Peyer's patch (tissue), 4 donors: ENCODE measurements at regions not wholly inside any gene's neighbourhood (a gene's known extent, or its start where the extent isn't known, plus 50 kb on each side); places are given as distances from the start of the nearest gene placed in this dataset.

Experiments
- DNase-seq, 3 donors: peaks; one replicate each; pipeline ENCODE4 v3.0.0-alpha.2; 2017 to 2019
- H3K27ac ChIP-seq, 4 donors: fragments of 200-600 bp; sonication (generic); one replicate each; pipeline ENCODE4 v1.5.1; 2016 to 2019
- H3K27me3 ChIP-seq, 2 donors: fragments of 200-600 bp; sonication (generic); one replicate each; pipeline ENCODE4 v1.5.1; 2019
- H3K36me3 ChIP-seq, 3 donors: fragments of 200-600 bp; sonication (generic); one replicate each; pipeline ENCODE4 v1.5.1; 2016 to 2019
- H3K4me1 ChIP-seq, 4 donors: fragments of 200-600 bp; sonication (generic); one replicate each; pipeline ENCODE4 v1.5.1; 2016 to 2019
- H3K4me3 ChIP-seq, 4 donors: fragments of 200-600 bp; sonication (generic); 1 replicate in 3 of 4; 2 replicates in 1 of 4; pipeline ENCODE4 v1.5.1; 2016 to 2019; ENCODE audit warnings: mild to moderate bottlenecking in 1 of 4
- H3K9me3 ChIP-seq, 4 donors: fragments of 200-600 bp; sonication (generic); one replicate each; pipeline ENCODE4 v1.5.1; 2016 to 2019; ENCODE audit warnings: mild to moderate bottlenecking in 1 of 4
- POLR2A ChIP-seq, 2 donors: fragments of 450-650 bp; IDR thresholded peaks; one replicate each; pipeline ENCODE4 v1.5.1; 2017; ENCODE audit warnings: antibody characterized with exemption in 2 of 2, mild to moderate bottlenecking in 2 of 2, moderate library complexity in 2 of 2
- TF ChIP-seq, protein P1 (sequence below), 6 experiments: fragments of 450-650 bp in 4 of 6; fragments of 200-600 bp in 2 of 6; sonication (generic) in 1 of 6; IDR thresholded peaks; one replicate each; pipeline ENCODE4 v1.5.1; 2017 to 2019; ENCODE audit warnings: antibody characterized with exemption in 6 of 6, mild to moderate bottlenecking in 3 of 6, moderate library complexity in 1 of 6

DNA sequence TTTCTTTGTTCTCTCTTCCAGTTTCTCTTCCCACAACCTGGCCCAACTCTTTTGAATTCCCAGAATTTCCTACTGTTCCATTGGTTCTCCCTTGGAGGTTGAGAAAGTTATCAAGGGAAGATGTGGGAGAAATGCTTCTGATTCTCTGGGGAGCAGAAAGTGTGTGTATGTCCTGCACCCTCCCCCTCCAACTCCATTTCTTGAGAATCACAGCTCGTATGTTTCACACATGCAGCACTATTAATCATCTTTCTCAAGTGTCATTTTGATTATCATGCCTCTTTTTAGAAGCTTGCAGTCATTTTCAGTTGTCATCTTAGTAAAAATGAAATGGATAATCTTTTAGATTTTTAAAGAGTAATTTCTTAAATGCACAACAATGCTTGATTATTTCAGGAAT is 296.8 kb upstream of the SLC39A10 start:
- no peaks in the 10 kb centered on the region for H3K9me3 ChIP-seq
- TF ChIP-seq, protein P1, sequence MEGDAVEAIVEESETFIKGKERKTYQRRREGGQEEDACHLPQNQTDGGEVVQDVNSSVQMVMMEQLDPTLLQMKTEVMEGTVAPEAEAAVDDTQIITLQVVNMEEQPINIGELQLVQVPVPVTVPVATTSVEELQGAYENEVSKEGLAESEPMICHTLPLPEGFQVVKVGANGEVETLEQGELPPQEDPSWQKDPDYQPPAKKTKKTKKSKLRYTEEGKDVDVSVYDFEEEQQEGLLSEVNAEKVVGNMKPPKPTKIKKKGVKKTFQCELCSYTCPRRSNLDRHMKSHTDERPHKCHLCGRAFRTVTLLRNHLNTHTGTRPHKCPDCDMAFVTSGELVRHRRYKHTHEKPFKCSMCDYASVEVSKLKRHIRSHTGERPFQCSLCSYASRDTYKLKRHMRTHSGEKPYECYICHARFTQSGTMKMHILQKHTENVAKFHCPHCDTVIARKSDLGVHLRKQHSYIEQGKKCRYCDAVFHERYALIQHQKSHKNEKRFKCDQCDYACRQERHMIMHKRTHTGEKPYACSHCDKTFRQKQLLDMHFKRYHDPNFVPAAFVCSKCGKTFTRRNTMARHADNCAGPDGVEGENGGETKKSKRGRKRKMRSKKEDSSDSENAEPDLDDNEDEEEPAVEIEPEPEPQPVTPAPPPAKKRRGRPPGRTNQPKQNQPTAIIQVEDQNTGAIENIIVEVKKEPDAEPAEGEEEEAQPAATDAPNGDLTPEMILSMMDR (IDR thresholded peaks at IDR 0.05): no peak
- no peak for TF ChIP-seq POLR2A (IDR thresholded peaks at IDR 0.05)
- no peak overlapping the region for H3K4me3 ChIP-seq
- H3K27ac ChIP-seq: no peak overlapping the region
- H3K4me1 ChIP-seq: no peaks in the 10 kb centered on the region
- H3K36me3 ChIP-seq: no peaks in the 10 kb centered on the region
- no peak for DNase-seq
- H3K27me3 ChIP-seq: no peaks in the 10 kb centered on the region

DNA sequence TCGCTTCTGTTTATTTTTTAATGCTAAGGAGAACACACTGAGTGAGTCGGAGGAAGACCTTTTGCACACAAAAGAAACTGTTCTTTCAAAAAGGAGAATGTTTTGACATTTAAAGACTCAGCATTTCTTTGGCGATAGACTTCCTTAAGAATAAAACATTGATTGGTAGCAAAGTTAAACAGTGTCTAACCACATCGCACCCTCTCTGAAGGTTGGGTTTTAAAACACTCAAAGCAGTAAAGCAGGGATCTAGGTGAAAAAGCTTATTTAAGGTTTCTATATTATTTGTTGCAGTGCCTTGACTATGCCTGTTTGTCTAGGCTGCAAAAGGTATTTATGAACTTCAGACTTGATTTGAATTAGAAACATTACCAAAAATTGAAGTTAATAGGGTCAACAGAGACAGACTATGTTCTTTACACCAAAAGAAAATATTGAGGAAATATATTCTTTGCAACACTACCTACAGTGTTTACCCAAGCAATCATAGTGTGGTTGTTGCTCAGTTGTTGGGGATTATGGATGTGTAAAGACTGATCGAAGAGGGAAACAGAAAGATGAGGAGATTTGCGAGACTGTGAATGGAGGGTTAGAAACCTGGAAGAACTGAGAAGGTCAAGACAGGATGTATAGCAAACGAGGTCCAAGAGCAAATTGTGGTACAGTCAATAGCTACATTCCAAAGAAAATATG is 297.8 kb upstream of the SLC39A10 start:
- H3K36me3 ChIP-seq: no peaks in the 10 kb centered on the region
- H3K27ac ChIP-seq: no peak overlapping the region
- no peaks in the 10 kb centered on the region for H3K4me1 ChIP-seq
- no peak for TF ChIP-seq POLR2A (IDR thresholded peaks at IDR 0.05)
- TF ChIP-seq, protein P1 (IDR thresholded peaks at IDR 0.05): no peak
- no peaks in the 10 kb centered on the region for H3K27me3 ChIP-seq
- H3K4me3 ChIP-seq: no peak overlapping the region
- no peak for DNase-seq
- no peaks in the 10 kb centered on the region for H3K9me3 ChIP-seq

DNA sequence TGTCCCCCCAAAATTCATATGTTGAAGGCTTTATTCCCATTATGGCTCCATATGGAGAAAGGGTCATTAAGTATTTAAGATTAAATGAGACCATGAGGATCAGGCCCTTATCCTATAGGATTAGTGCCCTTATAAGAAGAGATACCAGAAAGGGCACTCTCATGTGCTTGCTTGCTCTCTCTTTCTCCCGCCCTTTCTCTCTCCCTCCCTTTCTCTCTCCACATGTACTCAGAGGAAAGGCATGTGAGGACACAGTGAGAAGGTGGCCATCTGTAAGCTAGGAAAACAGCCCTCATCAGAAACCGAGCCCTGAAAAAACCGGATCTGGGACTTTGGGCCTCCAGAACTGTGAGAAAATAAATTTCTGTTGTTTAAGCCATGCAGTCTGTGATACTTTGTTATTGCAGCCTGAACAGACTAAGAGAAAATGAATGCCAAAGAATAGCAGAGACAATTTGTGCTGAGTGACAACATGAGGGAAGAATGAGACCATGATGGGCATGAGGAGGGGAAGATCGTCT is 300.0 kb upstream of the SLC39A10 start:
- H3K9me3 ChIP-seq: no peaks in the 10 kb centered on the region
- H3K4me3 ChIP-seq: no peak overlapping the region
- H3K4me1 ChIP-seq: no peaks in the 10 kb centered on the region
- DNase-seq: no peak
- TF ChIP-seq, protein P1 (IDR thresholded peaks at IDR 0.05): no peak
- TF ChIP-seq POLR2A (IDR thresholded peaks at IDR 0.05): no peak
- no peaks in the 10 kb centered on the region for H3K27me3 ChIP-seq
- H3K36me3 ChIP-seq: no peaks in the 10 kb centered on the region
- H3K27ac ChIP-seq: no peak overlapping the region

DNA sequence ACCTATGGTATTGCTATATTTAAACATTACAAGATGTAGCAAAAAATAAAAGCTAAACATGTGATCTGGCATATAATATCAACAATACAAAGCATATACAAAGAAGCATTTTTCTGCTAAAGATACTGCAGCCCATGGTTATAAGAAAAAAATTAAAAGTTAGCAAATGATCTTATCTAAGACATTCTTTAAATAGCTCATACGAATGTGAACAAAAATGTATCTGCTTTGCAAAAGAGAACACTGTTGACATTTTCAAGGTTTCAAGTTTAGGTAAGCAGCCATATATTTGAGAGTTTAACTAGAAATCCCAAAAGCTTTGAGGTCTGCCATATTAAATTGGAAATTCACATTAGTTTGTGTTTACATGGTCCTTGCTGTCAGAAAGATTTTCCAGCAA is 301.0 kb upstream of the SLC39A10 start:
- no peak overlapping the region for H3K4me3 ChIP-seq
- DNase-seq: no peak
- no peaks in the 10 kb centered on the region for H3K4me1 ChIP-seq
- no peak overlapping the region for H3K27ac ChIP-seq
- no peaks in the 10 kb centered on the region for H3K9me3 ChIP-seq
- no peaks in the 10 kb centered on the region for H3K36me3 ChIP-seq
- no peaks in the 10 kb centered on the region for H3K27me3 ChIP-seq
- TF ChIP-seq, protein P1 (IDR thresholded peaks at IDR 0.05): no peak
- TF ChIP-seq POLR2A (IDR thresholded peaks at IDR 0.05): no peak

DNA sequence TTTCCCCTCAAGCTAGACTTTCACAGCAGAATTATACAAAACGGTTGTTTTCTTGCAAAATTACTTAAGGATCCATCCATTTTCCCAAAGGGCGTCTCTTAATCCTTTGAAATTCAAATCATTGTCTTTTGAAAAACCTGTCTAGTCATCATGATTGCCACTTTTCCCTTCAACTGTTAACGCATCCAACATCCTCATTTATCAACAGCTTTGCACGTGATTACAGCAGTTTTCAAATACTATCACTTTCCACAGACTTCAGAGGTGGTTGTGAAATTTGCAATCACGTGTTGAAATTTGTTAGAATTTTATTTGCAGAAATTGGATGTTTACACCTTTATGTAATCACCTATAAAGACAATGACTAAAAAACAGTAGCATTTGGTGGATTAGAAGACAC is 304.4 kb upstream of the SLC39A10 start:
- DNase-seq: no peak
- Histone ChIP-seq H3K27ac (no peak overlapping the region), H3K36me3 (no peaks in the 10 kb centered on the region), H3K4me3 (no peak overlapping the region), H3K4me1 (no peaks in the 10 kb centered on the region), H3K9me3 (no peaks in the 10 kb centered on the region), H3K27me3 (no peaks in the 10 kb centered on the region)
- TF ChIP-seq POLR2A (IDR thresholded peaks at IDR 0.05): no peak
- TF ChIP-seq, protein P1 (IDR thresholded peaks at IDR 0.05): no peak
